ENCODE measurements at regions not wholly inside any gene's neighbourhood (a gene's known extent, or its start where the extent isn't known, plus 50 kb on each side); places are given as distances from the start of the nearest gene placed in this dataset.

- CTCF ChIA-PET (ENCODE audit: partially characterized antibody) = interaction anchor here (0.6 to 1.3 kb wide), 3 partner anchors 16 to 106 kb away, joined by 3 read pairs; no protein-coding TSS in a partner anchor
- H3K4me2 ChIP-seq (ENCODE audit: insufficient read depth in 1 of 2, low read depth in 2 of 2, low read length in 2 of 2) = no peak overlapping the region
- H2BK12ac ChIP-seq (ENCODE audit: low read depth, low read length) = no peak overlapping the region
- no peak overlapping the region for H3K18ac ChIP-seq (ENCODE audit: extremely low read depth, low read length)
- no peaks in the 10 kb centered on the region for H3K23me2 ChIP-seq (ENCODE audit: low read depth, low read length)
- H2BK15ac ChIP-seq (ENCODE audit: low read length) = no peak overlapping the region
- no peak overlapping the region for H2AFZ ChIP-seq (ENCODE audit: low read length)
- no peak overlapping the region for H3K9ac ChIP-seq (replicated peaks in 1 of 4; ENCODE audit: extremely low read depth in 1 of 4, low read depth in 3 of 4, low read length in 3 of 4)
- no peak overlapping the region for H4K5ac ChIP-seq (ENCODE audit: insufficient read length, low read depth, low read length)
- no peak for DNase-seq (ENCODE audit: low read depth in 1 of 2, low spot score in 2 of 2)
- no peak overlapping the region for H3K4ac ChIP-seq (replicated peaks; ENCODE audit: insufficient read length, low read depth, low read length)
- H3K4me3 ChIP-seq (ENCODE audit: extremely low read depth in 1 of 4, insufficient read depth in 2 of 4, low read depth in 3 of 4, low read length in 4 of 4) = no peak overlapping the region
- no peak overlapping the region for H4K8ac ChIP-seq (ENCODE audit: extremely low read depth, insufficient read depth, low read length)
- no peaks in the 10 kb centered on the region for H3K27me3 ChIP-seq (replicated peaks in 1 of 4; ENCODE audit: control insufficient read depth in 3 of 4, extremely low read depth in 1 of 4, insufficient read depth in 3 of 4, low read length in 3 of 4)
- no peaks in the 10 kb centered on the region for H3K36me3 ChIP-seq (ENCODE audit: control insufficient read depth in 2 of 4, insufficient read depth in 4 of 4, low read length in 3 of 4)
- H3K23ac ChIP-seq (ENCODE audit: insufficient read length) = no peak overlapping the region
- no peak overlapping the region for H2BK20ac ChIP-seq (ENCODE audit: low read length)
- H2BK5ac ChIP-seq (ENCODE audit: low read depth, low read length) = no peak overlapping the region
- H4K91ac ChIP-seq (replicated peaks; ENCODE audit: insufficient read length, low read length) = no peak overlapping the region
- H4K20me1 ChIP-seq (replicated peaks in 1 of 2; ENCODE audit: control insufficient read depth in 1 of 2, insufficient read depth in 2 of 2, low read length in 2 of 2) = no peaks in the 10 kb centered on the region
- H3K79me1 ChIP-seq (ENCODE audit: low read depth, low read length) = no peaks in the 10 kb centered on the region
- no peak overlapping the region for H3K27ac ChIP-seq (ENCODE audit: low read depth, low read length)
- no peaks in the 10 kb centered on the region for H3K9me3 ChIP-seq (ENCODE audit: insufficient read depth in 2 of 2, low read depth in 1 of 2, low read length in 1 of 2)
- no peak overlapping the region for H3K14ac ChIP-seq (ENCODE audit: insufficient read length)
- POLR2A ChIA-PET (ENCODE audit: partially characterized antibody) = no interaction called here
- H3K4me1 ChIP-seq (replicated peaks in 1 of 4; ENCODE audit: control insufficient read depth in 3 of 4, insufficient read depth in 4 of 4, low read length in 3 of 4) = peaks cover 0 to 5% (median 2%) of the 10 kb centered on the region in 4 experiments; a peak in 3 of 7 replicates
- H2BK120ac ChIP-seq (replicated peaks; ENCODE audit: low read depth, low read length) = no peak overlapping the region
- H2AK5ac ChIP-seq (ENCODE audit: low read depth, low read length) = no peak overlapping the region
- H3K79me2 ChIP-seq (ENCODE audit: control insufficient read depth in 1 of 2, insufficient read depth in 2 of 2, low read length in 2 of 2) = no peaks in the 10 kb centered on the region
- 99% methylated on average over 4 of the region's 4 CpGs; no CpG with 5 or more reads in 1 of the 2 experiments for WGBS, 2 experiments (ENCODE audit: extremely low coverage in 1 of 2, insufficient coverage in 1 of 2, insufficient read length in 1 of 2, insufficient replicate concordance in 2 of 2, low coverage in 1 of 2, low lambda C conversion rate in 2 of 2, missing lambda C conversion rate in 1 of 2)
- no peak for FAIRE-seq
- no peak overlapping the region for H3K56ac ChIP-seq (replicated peaks; ENCODE audit: insufficient read length, low read depth, low read length)
- no peak for TF ChIP-seq HDAC2 (IDR thresholded peaks at IDR 0.05; ENCODE audit: borderline replicate concordance in 1 of 2, low read depth in 2 of 2, low read length in 2 of 2)
- no peak for TF ChIP-seq CBX8 (IDR thresholded peaks at IDR 0.05; ENCODE audit: borderline replicate concordance, low read depth, low read length)
- no peak for TF ChIP-seq PHF8 (conservative IDR thresholded peaks at IDR 0.05; ENCODE audit: low read depth, low read length)
- no peak for TF ChIP-seq YY1 (IDR thresholded peaks at IDR 0.05; ENCODE audit: low read depth, low read length)
- no peak for TF ChIP-seq POLR2A (IDR thresholded peaks at IDR 0.05; ENCODE audit: control extremely low read depth in 1 of 2, low read depth in 2 of 2, low read length in 2 of 2)
- no peak for TF ChIP-seq KDM5A (IDR thresholded peaks at IDR 0.05; ENCODE audit: low read length)
- no peak for TF ChIP-seq BCL11A (IDR thresholded peaks at IDR 0.05; ENCODE audit: low read depth in 2 of 2, low read length in 2 of 2)
Measured at GRCh38 chr3:150352931-150353330, 55.2 kb upstream of the TSC22D2 start.
